SU-DHL-6 (cell line): ENCODE measurements at regions not wholly inside any gene's neighbourhood (a gene's known extent, or its start where the extent isn't known, plus 50 kb on each side); places are given as distances from the start of the nearest gene placed in this dataset.

ENCODE experiments used
- CTCF ChIP-seq: fragments of 200-600 bp; sonication (generic); IDR thresholded peaks from one replicate; pipeline ENCODE4 v1.5.1; 2017; ENCODE audit warnings: antibody characterized with exemption, mild to moderate bottlenecking, low read length, moderate library complexity; ENCODE audit not compliant: insufficient read depth, poor library complexity, severe bottlenecking
- EZH2phosphoT487 ChIP-seq: fragments of 200-600 bp; sonication (generic), shearing (Covaris generic); conservative IDR thresholded peaks from 2 replicates; pipeline ENCODE4 v1.6.1; 2018; ENCODE audit warnings: mild to moderate bottlenecking, antibody characterized with exemption, low read length, moderate library complexity, mixed read lengths

- TF ChIP-seq CTCF (no peak), EZH2phosphoT487 (no peak)
Measured at GRCh38 chr2:78561876-78562275, 463.6 kb upstream of the REG3G start.
